ENCODE measurements at regions not wholly inside any gene's neighbourhood (a gene's known extent, or its start where the extent isn't known, plus 50 kb on each side); places are given as distances from the start of the nearest gene placed in this dataset.

DNA sequence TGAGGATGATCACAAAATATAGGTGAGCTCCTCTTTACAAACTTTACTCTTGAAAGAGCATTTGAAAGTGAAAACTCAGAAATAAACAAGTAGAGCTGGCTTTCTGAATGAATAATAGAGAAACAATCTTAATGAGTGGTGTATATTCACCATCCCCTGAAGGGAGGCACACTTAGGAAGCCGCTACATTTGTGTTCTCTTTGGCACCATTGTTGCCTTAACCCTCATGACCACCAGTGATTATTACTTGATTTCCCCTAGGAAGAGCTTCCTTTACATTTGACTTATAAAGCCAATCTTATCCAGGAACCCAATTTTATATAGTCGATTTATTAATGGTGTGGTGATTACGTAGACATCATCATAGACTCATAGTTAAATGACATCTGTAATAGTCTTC, 883.9 kb downstream of the TBL1XR1 start:
- Histone ChIP-seq H3K36me3 (replicated peaks in 1 of 2; ENCODE audit: control insufficient read depth in 1 of 2, insufficient read depth in 2 of 2, low read length in 2 of 2) (no peaks in the 10 kb centered on the region), H3K4me1 (ENCODE audit: control insufficient read depth in 1 of 2, insufficient read depth in 2 of 2, low read length in 2 of 2) (no peaks in the 10 kb centered on the region), H3K9me3 (replicated peaks in 1 of 2; ENCODE audit: control insufficient read depth in 1 of 2, insufficient read depth in 1 of 2, low read length in 2 of 2) (peaks cover 0 to 9% of the 10 kb centered on the region in 2 donors), H3K9ac (ENCODE audit: insufficient read depth, low read length, poor library complexity, severe bottlenecking) (no peak overlapping the region), H2AFZ (ENCODE audit: insufficient read depth, low read depth, low read length, poor library complexity, severe bottlenecking) (no peak overlapping the region), H3K27me3 (ENCODE audit: control insufficient read depth in 2 of 2, insufficient read depth in 2 of 2, low read length in 2 of 2) (no peaks in the 10 kb centered on the region), H3K4me3 (replicated peaks in 1 of 3; ENCODE audit: low read depth in 2 of 3, low read length in 3 of 3) (no peak overlapping the region), H3K27ac (ENCODE audit: low read depth in 1 of 2, low read length in 2 of 2) (no peak overlapping the region), H3K4me2 (replicated peaks; ENCODE audit: extremely low read depth, low read length, poor library complexity, severe bottlenecking) (no peak overlapping the region), H3K79me2 (ENCODE audit: insufficient read depth, low read length) (no peaks in the 10 kb centered on the region), H4K20me1 (ENCODE audit: insufficient read depth, low read length) (no peaks in the 10 kb centered on the region)
- Mint-ChIP-seq H3K27me3 (ENCODE audit: low read depth in 3 of 3) (no peaks in the 10 kb centered on the region), H3K27ac (no peak overlapping the region), H3K4me3 (no peak overlapping the region), H3K36me3 (no peaks in the 10 kb centered on the region), H3K9me3 (peaks cover 0 to 11% (median 3%) of the 10 kb centered on the region in 7 donors), H3K4me1 (no peaks in the 10 kb centered on the region)
- no CpG with 5 or more reads among the region's 3 CpGs for WGBS (ENCODE audit: insufficient coverage)
- TF ChIP-seq, protein P1, sequence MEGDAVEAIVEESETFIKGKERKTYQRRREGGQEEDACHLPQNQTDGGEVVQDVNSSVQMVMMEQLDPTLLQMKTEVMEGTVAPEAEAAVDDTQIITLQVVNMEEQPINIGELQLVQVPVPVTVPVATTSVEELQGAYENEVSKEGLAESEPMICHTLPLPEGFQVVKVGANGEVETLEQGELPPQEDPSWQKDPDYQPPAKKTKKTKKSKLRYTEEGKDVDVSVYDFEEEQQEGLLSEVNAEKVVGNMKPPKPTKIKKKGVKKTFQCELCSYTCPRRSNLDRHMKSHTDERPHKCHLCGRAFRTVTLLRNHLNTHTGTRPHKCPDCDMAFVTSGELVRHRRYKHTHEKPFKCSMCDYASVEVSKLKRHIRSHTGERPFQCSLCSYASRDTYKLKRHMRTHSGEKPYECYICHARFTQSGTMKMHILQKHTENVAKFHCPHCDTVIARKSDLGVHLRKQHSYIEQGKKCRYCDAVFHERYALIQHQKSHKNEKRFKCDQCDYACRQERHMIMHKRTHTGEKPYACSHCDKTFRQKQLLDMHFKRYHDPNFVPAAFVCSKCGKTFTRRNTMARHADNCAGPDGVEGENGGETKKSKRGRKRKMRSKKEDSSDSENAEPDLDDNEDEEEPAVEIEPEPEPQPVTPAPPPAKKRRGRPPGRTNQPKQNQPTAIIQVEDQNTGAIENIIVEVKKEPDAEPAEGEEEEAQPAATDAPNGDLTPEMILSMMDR (IDR thresholded peaks at IDR 0.05) = no peak
- intact Hi-C loops (cut with micrococcal nuclease) = no loop called here
- no peak for DNase-seq

DNA sequence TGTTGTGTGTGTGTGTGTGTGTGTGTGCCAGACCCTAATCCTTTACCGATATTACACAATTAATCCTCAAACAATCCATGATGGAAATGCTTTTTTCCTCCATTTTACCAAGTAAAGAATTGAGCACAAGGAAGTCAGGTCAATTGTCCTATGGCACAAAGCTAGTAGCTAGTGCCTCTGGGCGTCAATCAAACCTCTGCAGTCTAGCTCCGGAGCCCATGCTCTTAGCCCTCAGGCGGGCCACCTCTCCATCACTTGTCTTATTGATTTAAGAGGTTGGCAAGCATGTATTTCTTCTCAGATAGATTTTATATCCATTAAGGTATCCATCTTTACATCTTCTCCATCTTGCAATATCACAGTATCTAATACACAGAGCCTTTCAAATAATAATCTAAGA, 886.6 kb downstream of the TBL1XR1 start:
- intact Hi-C loops (cut with micrococcal nuclease) = no loop called here
- no peak for DNase-seq
- H3K36me3 ChIP-seq (replicated peaks in 1 of 2; ENCODE audit: control insufficient read depth in 1 of 2, insufficient read depth in 2 of 2, low read length in 2 of 2) = no peaks in the 10 kb centered on the region
- H3K4me1 Mint-ChIP-seq = no peaks in the 10 kb centered on the region
- no peak overlapping the region for H3K4me3 ChIP-seq (replicated peaks in 1 of 3; ENCODE audit: low read depth in 2 of 3, low read length in 3 of 3)
- H2AFZ ChIP-seq (ENCODE audit: insufficient read depth, low read depth, low read length, poor library complexity, severe bottlenecking) = no peak overlapping the region
- H3K27ac Mint-ChIP-seq = no peak overlapping the region
- H3K27me3 Mint-ChIP-seq (ENCODE audit: low read depth in 3 of 3) = no peaks in the 10 kb centered on the region
- H3K36me3 Mint-ChIP-seq = no peaks in the 10 kb centered on the region
- H3K4me1 ChIP-seq (ENCODE audit: control insufficient read depth in 1 of 2, insufficient read depth in 2 of 2, low read length in 2 of 2) = no peaks in the 10 kb centered on the region
- no peak overlapping the region for H3K4me3 Mint-ChIP-seq
- H4K20me1 ChIP-seq (ENCODE audit: insufficient read depth, low read length) = no peaks in the 10 kb centered on the region
- WGBS (ENCODE audit: insufficient coverage) = no CpG with 5 or more reads among the region's 4 CpGs
- no peaks in the 10 kb centered on the region for H3K27me3 ChIP-seq (ENCODE audit: control insufficient read depth in 2 of 2, insufficient read depth in 2 of 2, low read length in 2 of 2)
- no peak overlapping the region for H3K27ac ChIP-seq (ENCODE audit: low read depth in 1 of 2, low read length in 2 of 2)
- peaks cover 0 to 9% (median 3%) of the 10 kb centered on the region in 7 donors for H3K9me3 Mint-ChIP-seq
- TF ChIP-seq, protein P1 (IDR thresholded peaks at IDR 0.05) = no peak
- no peak overlapping the region for H3K9ac ChIP-seq (ENCODE audit: insufficient read depth, low read length, poor library complexity, severe bottlenecking)
- H3K9me3 ChIP-seq (replicated peaks in 1 of 2; ENCODE audit: control insufficient read depth in 1 of 2, insufficient read depth in 1 of 2, low read length in 2 of 2) = peaks cover 0 to 9% of the 10 kb centered on the region in 2 donors
- H3K4me2 ChIP-seq (replicated peaks; ENCODE audit: extremely low read depth, low read length, poor library complexity, severe bottlenecking) = no peak overlapping the region
- no peaks in the 10 kb centered on the region for H3K79me2 ChIP-seq (ENCODE audit: insufficient read depth, low read length)
